BLaER1 (cell line): ENCODE measurements at regions not wholly inside any gene's neighbourhood (a gene's known extent, or its start where the extent isn't known, plus 50 kb on each side); places are given as distances from the start of the nearest gene placed in this dataset.
"Not testable (repeated sequence)": the region's sequence is repeated elsewhere in the genome, so short reads cannot be mapped to it uniquely, and the experiment has no call there.

Experiments used
- H3K27ac ChIP-seq: shearing (Covaris generic); formaldehyde crosslinking; 2 replicates; pipeline ENCODE4 v1.8.1; 2022
- H3K27me3 ChIP-seq: shearing (Covaris generic); formaldehyde crosslinking; 2 replicates; pipeline ENCODE4 v1.8.1; 2022
- H3K36me3 ChIP-seq: shearing (Covaris generic); formaldehyde crosslinking; 2 replicates; pipeline ENCODE4 v1.8.1; 2022
- H3K4me1 ChIP-seq: shearing (Covaris generic); formaldehyde crosslinking; 2 replicates; pipeline ENCODE4 v1.8.1; 2022
- H3K4me2 ChIP-seq: shearing (Covaris generic); formaldehyde crosslinking; 2 replicates; pipeline ENCODE4 v1.8.1; 2022
- H3K4me3 ChIP-seq: shearing (Covaris generic); formaldehyde crosslinking; 2 replicates; pipeline ENCODE4 v1.8.1; 2022
- H3K9ac ChIP-seq: shearing (Covaris generic); formaldehyde crosslinking; 2 replicates; pipeline ENCODE4 v1.8.1; 2022
- H3K9me3 ChIP-seq: shearing (Covaris generic); formaldehyde crosslinking; 2 replicates; pipeline ENCODE4 v1.8.1; 2022
- H4K20me1 ChIP-seq: shearing (Covaris generic); formaldehyde crosslinking; 2 replicates; pipeline ENCODE4 v1.8.1; 2022
- Cebpa-rat ChIP-seq: shearing (Covaris generic); IDR thresholded peaks from 2 replicates; pipeline ENCODE4 v1.8.1; 2022

- TF ChIP-seq Cebpa-rat = no peak
- Histone ChIP-seq H3K27me3 (peaks cover 2% of the 10 kb centered on the region; the same call in 1 of the 2 replicates), H3K4me1 (no peaks in the 10 kb centered on the region), H3K4me2 (no peak overlapping the region), H3K4me3 (no peak overlapping the region), H3K27ac (no peak overlapping the region), H3K9me3 (no peaks in the 10 kb centered on the region), H3K9ac (no peak overlapping the region), H3K36me3 (no peaks in the 10 kb centered on the region), H4K20me1 (no peaks in the 10 kb centered on the region)
These were observed 242.2 kb upstream of the DCAF8L1 start for GRCh38 chrX:28223469-28223868.

- Histone ChIP-seq H3K4me3 (no peak overlapping the region), H4K20me1 (no peaks in the 10 kb centered on the region), H3K4me2 (no peak overlapping the region), H3K36me3 (no peaks in the 10 kb centered on the region), H3K27me3 (peaks cover 16% of the 10 kb centered on the region; the same call in 1 of the 2 replicates), H3K9ac (no peak overlapping the region), H3K4me1 (no peaks in the 10 kb centered on the region), H3K27ac (no peak overlapping the region), H3K9me3 (no peaks in the 10 kb centered on the region)
- TF ChIP-seq Cebpa-rat = no peak
These were observed 224.7 kb upstream of the DCAF8L1 start for GRCh38 chrX:28205905-28206304.

GRCh38 chrX:28205126-28205525, 223.9 kb upstream of the DCAF8L1 start:
- Histone ChIP-seq H3K36me3 (no peaks in the 10 kb centered on the region), H3K9ac (no peak overlapping the region), H3K4me1 (no peaks in the 10 kb centered on the region), H3K9me3 (no peaks in the 10 kb centered on the region), H3K4me3 (no peak overlapping the region), H4K20me1 (no peaks in the 10 kb centered on the region), H3K27ac (no peak overlapping the region), H3K27me3 (peaks cover 19% of the 10 kb centered on the region; the same call in 1 of the 2 replicates), H3K4me2 (no peak overlapping the region)
- TF ChIP-seq Cebpa-rat = no peak

GRCh38 chrX:28189011-28189410, 207.8 kb upstream of the DCAF8L1 start:
- H3K4me2 ChIP-seq = no peak overlapping the region
- H3K9ac ChIP-seq = no peak overlapping the region
- H4K20me1 ChIP-seq = no peaks in the 10 kb centered on the region
- no peak overlapping the region for H3K4me3 ChIP-seq
- peaks cover 9% of the 10 kb centered on the region for H3K9me3 ChIP-seq
- no peaks in the 10 kb centered on the region for H3K4me1 ChIP-seq
- no peak for TF ChIP-seq Cebpa-rat
- H3K36me3 ChIP-seq = no peaks in the 10 kb centered on the region
- peaks cover 30% of the 10 kb centered on the region for H3K27me3 ChIP-seq
- no peak overlapping the region for H3K27ac ChIP-seq

- Histone ChIP-seq H4K20me1 (no peaks in the 10 kb centered on the region), H3K9ac (no peak overlapping the region), H3K9me3 (peaks cover 9% of the 10 kb centered on the region), H3K4me1 (no peaks in the 10 kb centered on the region), H3K4me3 (no peak overlapping the region), H3K27me3 (peaks cover 30% of the 10 kb centered on the region), H3K36me3 (no peaks in the 10 kb centered on the region), H3K4me2 (no peak overlapping the region), H3K27ac (no peak overlapping the region)
- no peak for TF ChIP-seq Cebpa-rat
These were observed 207.3 kb upstream of the DCAF8L1 start for GRCh38 chrX:28188526-28188925.

GRCh38 chrX:28180096-28180495, 198.8 kb upstream of the DCAF8L1 start:
- no peak overlapping the region for H3K9ac ChIP-seq
- H3K27ac ChIP-seq = no peak overlapping the region
- H4K20me1 ChIP-seq = no peaks in the 10 kb centered on the region
- no peak for TF ChIP-seq Cebpa-rat
- H3K4me2 ChIP-seq = no peak overlapping the region
- H3K4me1 ChIP-seq = no peaks in the 10 kb centered on the region
- 0 out of 2 replicates have a peak, but pooled peaks cover 4% of the 10 kb centered on the region for H3K9me3 ChIP-seq
- H3K27me3 ChIP-seq = peaks cover 7% of the 10 kb centered on the region; the same call in 1 of the 2 replicates
- no peak overlapping the region for H3K4me3 ChIP-seq
- H3K36me3 ChIP-seq = no peaks in the 10 kb centered on the region

GRCh38 chrX:28178206-28178605, 197.0 kb upstream of the DCAF8L1 start:
- H3K9me3 ChIP-seq = 0 out of 2 replicates have a peak, but pooled peaks cover 4% of the 10 kb centered on the region
- H3K4me2 ChIP-seq = no peak overlapping the region
- H3K9ac ChIP-seq = no peak overlapping the region
- no peaks in the 10 kb centered on the region; the same call in 1 of the 2 replicates for H3K27me3 ChIP-seq
- no peak overlapping the region for H3K27ac ChIP-seq
- H3K4me1 ChIP-seq = no peaks in the 10 kb centered on the region
- H3K36me3 ChIP-seq = no peaks in the 10 kb centered on the region
- no peaks in the 10 kb centered on the region for H4K20me1 ChIP-seq
- TF ChIP-seq Cebpa-rat = no peak
- H3K4me3 ChIP-seq = no peak overlapping the region

- Histone ChIP-seq H3K4me1 (no peaks in the 10 kb centered on the region), H3K4me3 (no peak overlapping the region), H3K4me2 (no peak overlapping the region), H3K27me3 (no peaks in the 10 kb centered on the region), H3K27ac (no peak overlapping the region), H3K36me3 (no peaks in the 10 kb centered on the region), H3K9me3 (0 out of 2 replicates have a peak, but pooled peaks cover 4% of the 10 kb centered on the region), H3K9ac (no peak overlapping the region), H4K20me1 (no peaks in the 10 kb centered on the region)
- no peak for TF ChIP-seq Cebpa-rat
These were observed 196.0 kb upstream of the DCAF8L1 start for GRCh38 chrX:28177202-28177601.

GRCh38 chrX:28170713-28171112, 189.5 kb upstream of the DCAF8L1 start:
- H4K20me1 ChIP-seq = no peaks in the 10 kb centered on the region
- no peak overlapping the region for H3K4me3 ChIP-seq
- no peak overlapping the region for H3K4me2 ChIP-seq
- no peak for TF ChIP-seq Cebpa-rat
- H3K4me1 ChIP-seq = no peaks in the 10 kb centered on the region
- H3K27me3 ChIP-seq = no peaks in the 10 kb centered on the region
- H3K9me3 ChIP-seq = no peaks in the 10 kb centered on the region
- H3K27ac ChIP-seq = no peak overlapping the region
- no peaks in the 10 kb centered on the region for H3K36me3 ChIP-seq
- no peak overlapping the region for H3K9ac ChIP-seq

- no peaks in the 10 kb centered on the region for H3K36me3 ChIP-seq
- H3K4me3 ChIP-seq = no peak overlapping the region
- H3K4me2 ChIP-seq = no peak overlapping the region
- H3K9ac ChIP-seq = no peak overlapping the region
- no peaks in the 10 kb centered on the region for H3K9me3 ChIP-seq
- no peak overlapping the region for H3K27ac ChIP-seq
- no peaks in the 10 kb centered on the region for H3K4me1 ChIP-seq
- no peak for TF ChIP-seq Cebpa-rat
- H4K20me1 ChIP-seq = no peaks in the 10 kb centered on the region
- peaks cover 33% of the 10 kb centered on the region for H3K27me3 ChIP-seq
These were observed 176.9 kb upstream of the DCAF8L1 start for GRCh38 chrX:28158019-28158777.

GRCh38 chrX:28152263-28152662, 171.0 kb upstream of the DCAF8L1 start:
- not testable (repeated sequence) for H3K36me3 ChIP-seq, H3K9me3 ChIP-seq, H3K4me3 ChIP-seq, H3K4me1 ChIP-seq, H4K20me1 ChIP-seq, H3K9ac ChIP-seq, H3K27ac ChIP-seq, H3K4me2 ChIP-seq
- H3K27me3 ChIP-seq = peaks cover 16% of the 10 kb centered on the region
